Esophagus squamous epithelium (tissue), 5 donors: ENCODE measurements at regions not wholly inside any gene's neighbourhood (a gene's known extent, or its start where the extent isn't known, plus 50 kb on each side); places are given as distances from the start of the nearest gene placed in this dataset.

Experiments used
- DNase-seq: peaks from one replicate; lab custom pipeline; 2025; lab: John Stamatoyannopoulos, UW
- H3K27ac ChIP-seq, 4 donors: fragments of 200-600 bp; sonication (generic); one replicate each; pipeline ENCODE4 v1.5.1; 2016 to 2019; ENCODE audit warnings: mild to moderate bottlenecking in 1 of 4
- H3K27me3 ChIP-seq, 4 donors: fragments of 200-600 bp; sonication (generic); 1 replicate in 3 of 4; 2 replicates in 1 of 4; pipeline versions ENCODE4 v1.5.1 to v1.6.0; 2017 to 2021; ENCODE audit warnings: antibody characterized with exemption in 1 of 4
- H3K36me3 ChIP-seq, 3 donors: fragments of 200-600 bp; sonication (generic); one replicate each; pipeline ENCODE4 v1.5.1; 2016 to 2019
- H3K4me1 ChIP-seq, 3 donors: fragments of 200-600 bp; sonication (generic); one replicate each; pipeline ENCODE4 v1.5.1; 2017 to 2019
- H3K4me3 ChIP-seq, 4 donors: fragments of 200-600 bp; sonication (generic); 1 replicate in 3 of 4; 2 replicates in 1 of 4; pipeline ENCODE4 v1.5.1; 2016 to 2019; ENCODE audit warnings: mild to moderate bottlenecking in 2 of 4, moderate library complexity in 1 of 4
- H3K9me3 ChIP-seq, 3 donors: fragments of 200-600 bp; sonication (generic); one replicate each; pipeline ENCODE4 v1.5.1; 2016 to 2019
- POLR2A ChIP-seq, 4 donors: fragments of 450-650 bp; IDR thresholded peaks; one replicate each; pipeline ENCODE4 v1.6.1; 2017; ENCODE audit warnings: antibody characterized with exemption in 4 of 4, mild to moderate bottlenecking in 4 of 4, moderate library complexity in 3 of 4
- WGBS, 2 donors: methylation state at CpG; one replicate each; pipeline ENCODE4 v1.1.5; 2018; 5-methylcytosine and 5-hydroxymethylcytosine counted together
- intact Hi-C: fragments of 100-400 bp; cut with DNase I; formaldehyde crosslinking; loops from one replicate; pipeline ENCODE4 v1.15.0; 2022
- TF ChIP-seq, protein P1 (sequence below), 6 experiments: fragments of 450-650 bp in 4 of 6; fragments of 200-600 bp in 2 of 6; sonication (generic) in 2 of 6; IDR thresholded peaks; one replicate each; pipeline ENCODE4 v1.5.1; 2016 to 2019; ENCODE audit warnings: antibody characterized with exemption in 6 of 6, mild to moderate bottlenecking in 4 of 6, moderate library complexity in 4 of 6
- donor health status: DM: yes; HTN: yes; CAD: no.

DNA sequence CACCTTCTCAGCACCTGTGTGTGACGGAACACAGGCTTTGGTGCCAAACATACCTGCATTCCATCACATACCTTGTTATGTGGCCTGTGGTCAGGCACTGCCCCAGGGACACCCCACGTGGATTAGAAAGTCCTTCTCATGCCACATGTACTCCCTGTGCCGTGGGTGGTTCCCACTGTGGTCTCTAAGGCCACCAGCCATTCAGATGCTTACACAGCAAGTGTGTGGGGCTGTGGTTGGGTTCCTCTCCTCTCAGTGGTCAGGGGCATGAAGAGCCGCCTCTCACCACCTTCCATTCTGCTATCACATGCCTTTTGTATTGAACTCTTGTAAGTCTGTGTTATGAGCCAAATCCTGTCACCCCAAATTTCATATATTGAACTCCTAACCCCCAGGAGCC, 85.1 kb upstream of the IGFBP3 start:
- WGBS, 2 donors: 64 to 84% methylated on average over 3 to 4 of the region's 4 CpGs
- no peak for DNase-seq
- no peak for TF ChIP-seq POLR2A (IDR thresholded peaks at IDR 0.05)
- TF ChIP-seq, protein P1, sequence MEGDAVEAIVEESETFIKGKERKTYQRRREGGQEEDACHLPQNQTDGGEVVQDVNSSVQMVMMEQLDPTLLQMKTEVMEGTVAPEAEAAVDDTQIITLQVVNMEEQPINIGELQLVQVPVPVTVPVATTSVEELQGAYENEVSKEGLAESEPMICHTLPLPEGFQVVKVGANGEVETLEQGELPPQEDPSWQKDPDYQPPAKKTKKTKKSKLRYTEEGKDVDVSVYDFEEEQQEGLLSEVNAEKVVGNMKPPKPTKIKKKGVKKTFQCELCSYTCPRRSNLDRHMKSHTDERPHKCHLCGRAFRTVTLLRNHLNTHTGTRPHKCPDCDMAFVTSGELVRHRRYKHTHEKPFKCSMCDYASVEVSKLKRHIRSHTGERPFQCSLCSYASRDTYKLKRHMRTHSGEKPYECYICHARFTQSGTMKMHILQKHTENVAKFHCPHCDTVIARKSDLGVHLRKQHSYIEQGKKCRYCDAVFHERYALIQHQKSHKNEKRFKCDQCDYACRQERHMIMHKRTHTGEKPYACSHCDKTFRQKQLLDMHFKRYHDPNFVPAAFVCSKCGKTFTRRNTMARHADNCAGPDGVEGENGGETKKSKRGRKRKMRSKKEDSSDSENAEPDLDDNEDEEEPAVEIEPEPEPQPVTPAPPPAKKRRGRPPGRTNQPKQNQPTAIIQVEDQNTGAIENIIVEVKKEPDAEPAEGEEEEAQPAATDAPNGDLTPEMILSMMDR (IDR thresholded peaks at IDR 0.05): no peak
- H3K36me3 ChIP-seq: no peaks in the 10 kb centered on the region
- H3K9me3 ChIP-seq: no peaks in the 10 kb centered on the region
- H3K4me1 ChIP-seq: no peaks in the 10 kb centered on the region
- intact Hi-C loops: no loop called here
- no peak overlapping the region for H3K27ac ChIP-seq
- no peak overlapping the region for H3K4me3 ChIP-seq
- no peaks in the 10 kb centered on the region for H3K27me3 ChIP-seq

DNA sequence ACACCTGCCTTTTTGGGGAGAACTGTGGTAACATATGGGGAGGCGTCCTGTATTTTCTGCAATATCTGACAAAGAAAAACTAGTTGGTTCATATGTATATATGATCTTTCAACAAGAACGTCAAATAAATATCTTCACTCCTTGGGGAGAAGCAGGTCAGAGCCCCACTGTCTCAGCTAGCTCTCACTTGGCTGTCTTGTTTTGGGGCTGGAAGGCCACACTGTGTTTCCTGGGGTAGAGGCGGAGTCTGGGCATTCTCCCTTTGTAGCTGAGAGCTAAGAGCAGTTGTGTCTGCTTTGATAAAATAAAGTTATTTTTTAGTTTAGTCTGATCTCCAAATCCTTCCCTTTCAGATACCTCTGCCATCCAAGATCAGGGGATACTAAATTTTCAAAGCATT, 83.9 kb upstream of the IGFBP3 start:
- H3K27ac ChIP-seq: no peak overlapping the region
- TF ChIP-seq, protein P1 (IDR thresholded peaks at IDR 0.05): no peak
- TF ChIP-seq POLR2A (IDR thresholded peaks at IDR 0.05): no peak
- H3K4me1 ChIP-seq: no peaks in the 10 kb centered on the region
- 76 to 100% methylated on average over 2 to 3 of the region's 3 CpGs for whole genome bisulfite sequencing, 2 donors
- no peaks in the 10 kb centered on the region for H3K9me3 ChIP-seq
- intact Hi-C loops: no loop called here
- no peak overlapping the region for H3K4me3 ChIP-seq
- DNase-seq: no peak
- no peaks in the 10 kb centered on the region for H3K27me3 ChIP-seq
- H3K36me3 ChIP-seq: no peaks in the 10 kb centered on the region

DNA sequence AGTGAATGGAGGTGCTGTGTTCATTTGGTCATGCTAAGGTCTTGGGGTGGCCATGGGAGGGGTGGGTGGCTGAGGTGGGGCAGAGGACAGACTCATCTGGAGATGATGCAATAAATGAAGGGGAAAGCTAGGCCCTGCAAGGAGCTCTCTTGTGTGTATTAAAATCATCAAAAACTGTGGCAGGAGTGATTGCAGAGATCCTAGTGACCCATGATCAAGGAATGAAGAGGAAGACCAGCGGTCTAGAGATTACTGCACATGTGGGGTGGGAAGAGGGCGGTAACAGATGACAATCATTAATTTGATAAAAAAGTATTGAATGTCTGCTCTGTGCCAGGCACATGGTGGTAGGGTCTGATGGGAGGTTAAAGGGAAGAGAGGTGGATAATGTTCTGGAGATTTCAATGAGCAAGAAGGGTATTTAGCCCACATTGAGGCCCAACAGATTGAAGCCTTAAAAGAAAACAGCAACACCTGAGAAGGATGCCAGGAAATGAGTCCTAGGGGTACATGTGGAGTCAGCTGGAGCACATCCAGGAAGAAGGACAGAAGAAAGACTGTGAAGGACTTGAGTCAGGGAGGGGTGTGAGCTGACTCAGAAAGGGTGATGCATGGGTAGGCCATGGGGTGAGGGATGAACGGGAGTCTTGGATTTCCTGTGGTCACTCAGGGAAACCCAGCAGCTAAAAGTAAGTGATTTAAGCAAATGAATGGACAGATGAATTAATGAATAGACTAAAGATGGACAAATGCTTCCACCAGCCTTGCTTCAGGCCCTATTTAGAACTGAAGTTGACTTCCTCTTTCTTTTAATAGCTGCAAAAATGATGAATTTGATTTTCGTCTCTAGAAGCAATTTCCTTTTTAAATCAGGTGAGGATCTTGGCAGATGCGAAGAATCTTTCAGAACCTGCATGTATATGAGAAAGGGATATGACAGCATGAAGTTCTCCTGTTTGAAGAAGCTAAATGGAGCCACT, 83.1 kb upstream of the IGFBP3 start:
- no peak overlapping the region for H3K27ac ChIP-seq
- no peaks in the 10 kb centered on the region for H3K27me3 ChIP-seq
- DNase-seq: no peak
- H3K4me1 ChIP-seq: no peaks in the 10 kb centered on the region
- intact Hi-C loops: no loop called here
- no peaks in the 10 kb centered on the region for H3K9me3 ChIP-seq
- TF ChIP-seq, protein P1 (IDR thresholded peaks at IDR 0.05): no peak
- no peak for TF ChIP-seq POLR2A (IDR thresholded peaks at IDR 0.05)
- WGBS, 2 donors: 57 to 58% methylated on average over 5 of the region's 5 CpGs
- no peak overlapping the region for H3K4me3 ChIP-seq
- no peaks in the 10 kb centered on the region for H3K36me3 ChIP-seq

DNA sequence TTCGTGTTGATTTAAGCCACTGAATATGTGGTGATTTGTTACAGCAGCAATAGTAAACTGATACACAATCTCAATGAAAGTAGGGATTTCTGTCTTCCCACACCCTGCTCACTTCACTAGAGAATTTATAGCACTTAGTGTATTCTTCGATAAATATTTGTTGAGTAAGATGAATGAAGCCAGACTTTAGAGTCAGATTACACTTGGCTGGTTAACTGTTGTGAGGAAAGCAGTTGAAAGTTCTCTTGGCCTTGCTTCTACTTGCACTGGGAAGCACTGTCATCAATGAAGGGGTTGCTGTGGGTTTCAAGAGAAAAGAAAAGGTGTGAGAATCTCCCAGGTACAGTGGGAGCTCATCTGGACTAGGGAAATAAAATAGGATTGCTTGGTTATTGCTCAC, 82.1 kb upstream of the IGFBP3 start:
- no peak overlapping the region for H3K27ac ChIP-seq
- no peak for TF ChIP-seq POLR2A (IDR thresholded peaks at IDR 0.05)
- TF ChIP-seq, protein P1 (IDR thresholded peaks at IDR 0.05): no peak
- no peak overlapping the region for H3K4me3 ChIP-seq
- 53 to 56% methylated on average over 2 of the region's 2 CpGs for WGBS, 2 donors
- H3K9me3 ChIP-seq: no peaks in the 10 kb centered on the region
- H3K27me3 ChIP-seq: no peaks in the 10 kb centered on the region
- no peaks in the 10 kb centered on the region for H3K36me3 ChIP-seq
- no peaks in the 10 kb centered on the region for H3K4me1 ChIP-seq
- intact Hi-C loops: no loop called here
- DNase-seq: no peak

DNA sequence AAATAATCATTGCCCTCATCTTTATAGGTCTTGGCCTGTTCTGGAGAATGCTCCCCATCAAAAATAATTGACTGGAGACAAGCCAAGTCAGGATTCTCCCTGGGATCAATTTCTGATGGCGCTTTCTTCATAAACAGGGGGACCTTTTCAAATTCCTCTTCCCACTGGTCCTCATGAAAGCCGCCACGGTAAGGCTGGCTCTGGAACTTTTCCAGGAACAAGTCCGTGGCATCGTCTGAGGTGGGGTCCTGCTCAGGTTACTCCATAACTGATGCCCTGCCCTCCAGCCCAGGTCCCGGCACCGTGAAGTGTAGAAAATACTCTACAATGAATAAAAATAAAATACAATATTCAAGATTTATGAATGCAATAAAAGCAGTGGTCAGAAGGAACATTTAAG, 79.4 kb upstream of the IGFBP3 start:
- DNase-seq: no peak

More for the DNA sequence above, 79.4 kb upstream of the IGFBP3 start:
- H3K27ac ChIP-seq: no peak overlapping the region
- H3K4me1 ChIP-seq: no peaks in the 10 kb centered on the region
- no peak for TF ChIP-seq POLR2A (IDR thresholded peaks at IDR 0.05)
- TF ChIP-seq, protein P1 (IDR thresholded peaks at IDR 0.05): no peak
- intact Hi-C loops: no loop called here
- no peak overlapping the region for H3K4me3 ChIP-seq
- no peaks in the 10 kb centered on the region for H3K27me3 ChIP-seq
- 80 to 92% methylated on average over 4 to 7 of the region's 7 CpGs for WGBS, 2 donors
- peaks cover 0 to 13% (median 0%) of the 10 kb centered on the region in 3 donors for H3K9me3 ChIP-seq
- H3K36me3 ChIP-seq: no peaks in the 10 kb centered on the region
